ENCODE measurements at regions not wholly inside any gene's neighbourhood (a gene's known extent, or its start where the extent isn't known, plus 50 kb on each side); places are given as distances from the start of the nearest gene placed in this dataset.
"Not testable (repeated sequence)": the region's sequence is repeated elsewhere in the genome, so short reads cannot be mapped to it uniquely, and the experiment has no call there.

DNA sequence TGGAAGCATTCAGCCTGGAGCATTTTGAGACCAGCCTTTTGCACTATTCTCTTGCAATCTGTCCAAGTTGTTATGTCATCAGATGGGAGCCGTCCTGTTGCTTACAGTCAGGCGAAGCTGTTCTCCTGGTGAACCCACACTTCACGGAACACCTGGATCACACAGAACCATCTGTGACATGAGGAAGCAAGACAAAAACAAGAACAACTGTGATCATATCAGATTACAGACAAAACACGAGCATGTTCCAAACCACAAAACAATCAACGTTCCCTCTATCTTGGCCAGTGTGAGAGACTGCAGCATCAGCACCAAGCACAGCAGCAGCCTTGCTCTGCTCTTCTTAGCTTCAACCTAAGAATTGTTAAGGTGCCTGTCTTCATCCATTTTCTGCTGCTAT lies 180.5 kb upstream of the SFSWAP start:
- DNase-seq = no peak

DNA sequence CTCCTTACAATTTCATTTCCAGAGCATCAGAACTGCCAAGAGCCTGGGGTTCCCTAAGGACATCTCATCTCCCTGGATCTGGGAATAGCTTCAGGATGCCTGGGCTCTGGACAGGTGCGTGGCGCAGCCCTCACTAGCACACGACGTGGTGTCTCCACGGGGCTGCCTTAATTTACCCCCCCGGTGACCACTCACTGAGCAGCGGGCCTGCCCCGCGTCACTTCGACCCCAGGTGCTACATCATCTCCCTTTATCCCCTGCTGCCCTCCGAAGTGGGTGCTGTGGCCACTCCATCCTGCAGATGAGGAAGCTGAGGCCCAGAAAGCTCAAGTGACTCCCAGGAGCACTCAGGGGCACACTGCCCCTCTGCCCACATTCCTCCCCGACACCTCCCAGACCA lies 177.8 kb upstream of the SFSWAP start:
- no peak for DNase-seq

DNA sequence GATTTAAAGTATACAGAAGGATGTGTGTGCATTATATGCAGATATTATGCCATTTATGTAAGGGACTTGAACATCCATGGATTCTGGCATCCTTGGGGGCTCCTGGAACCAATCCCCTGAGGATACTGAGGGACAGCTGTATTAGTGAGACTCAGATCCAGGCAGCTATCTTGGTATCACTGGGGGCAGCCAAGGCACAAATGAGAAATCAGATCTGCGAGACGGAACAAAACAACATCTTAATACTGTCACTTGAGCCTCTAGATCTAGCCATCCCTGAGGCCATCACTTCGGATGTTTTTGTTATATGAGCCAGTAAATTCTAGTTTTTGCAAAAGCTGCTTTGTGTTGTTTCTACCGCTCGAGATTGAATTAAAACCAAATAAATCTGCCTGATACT lies 175.1 kb upstream of the SFSWAP start:
- no peak for DNase-seq

DNA sequence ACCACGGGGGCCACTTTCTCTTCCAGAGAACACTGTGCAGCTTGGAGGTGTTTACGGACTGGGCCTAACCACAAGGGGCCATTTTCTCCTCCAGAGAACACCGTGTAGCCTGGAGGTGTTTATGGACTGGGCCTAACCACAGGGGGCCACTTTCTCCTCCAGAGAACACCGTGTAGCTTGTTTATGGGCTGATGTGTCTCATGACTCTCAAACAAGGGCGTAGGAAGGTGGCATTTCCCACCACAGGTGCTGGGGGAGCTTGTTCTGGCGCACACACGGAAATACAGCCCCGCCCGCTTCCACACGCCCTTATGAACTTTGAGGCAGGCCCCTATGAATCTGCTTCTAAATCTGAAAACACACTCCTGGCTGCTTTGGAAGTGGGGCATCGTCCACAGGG lies 174.6 kb upstream of the SFSWAP start:
- peak; percentile 34 for DNase-seq

DNA sequence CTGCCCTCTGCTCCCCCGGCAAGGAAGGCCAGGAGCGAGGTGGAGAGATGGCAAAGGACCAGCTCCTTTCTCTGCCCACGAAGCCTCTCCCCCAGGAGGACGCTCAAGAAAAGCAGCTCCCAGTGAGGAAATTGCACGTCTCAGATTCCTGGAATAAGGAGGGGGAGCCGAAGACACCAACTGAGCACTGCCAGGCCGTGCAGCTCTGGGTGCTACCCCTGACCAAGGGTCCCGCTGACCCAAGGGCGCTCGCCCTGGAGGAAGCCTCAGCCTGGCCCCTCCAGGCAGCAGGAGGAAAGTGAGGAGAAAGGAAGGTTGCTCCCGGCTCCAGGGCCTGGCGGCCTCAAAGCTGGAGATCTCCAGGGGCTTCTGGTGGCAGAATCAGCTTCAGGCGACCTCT lies 174.1 kb upstream of the SFSWAP start:
- no peak for DNase-seq

DNA sequence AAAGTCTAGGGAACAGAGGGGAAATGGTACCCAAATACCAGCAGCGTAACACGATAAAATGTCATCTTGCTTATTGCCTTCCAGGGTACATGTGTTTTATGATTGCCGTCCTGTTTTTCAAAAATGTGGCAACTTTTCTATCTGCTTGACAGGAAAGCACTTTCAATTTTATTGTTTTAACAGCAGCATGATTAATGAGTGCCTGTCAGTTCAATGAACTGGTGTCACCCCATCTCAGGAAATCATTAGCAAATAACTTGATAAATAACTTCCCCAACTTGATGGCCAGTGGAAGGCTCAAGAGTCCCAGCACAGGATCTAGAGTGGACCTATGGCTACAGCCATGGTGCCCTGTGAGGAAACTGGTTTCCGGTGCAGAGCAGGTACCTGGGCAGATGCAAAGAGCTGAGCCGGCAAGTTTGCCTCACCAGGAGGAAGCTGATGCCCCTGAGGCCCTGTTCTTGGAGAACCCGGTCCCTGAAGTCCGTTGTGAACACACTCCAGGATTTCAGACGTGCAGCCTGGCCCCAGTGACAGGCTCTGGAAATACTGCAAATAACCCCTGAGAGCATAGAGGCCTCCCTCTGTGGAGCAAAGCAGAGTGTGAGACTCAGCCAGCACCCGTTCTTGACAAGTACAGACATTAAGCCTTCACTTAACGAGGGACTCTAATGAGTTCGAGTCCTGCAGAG lies 173.5 kb upstream of the SFSWAP start:
- DNase-seq = no peak

DNA sequence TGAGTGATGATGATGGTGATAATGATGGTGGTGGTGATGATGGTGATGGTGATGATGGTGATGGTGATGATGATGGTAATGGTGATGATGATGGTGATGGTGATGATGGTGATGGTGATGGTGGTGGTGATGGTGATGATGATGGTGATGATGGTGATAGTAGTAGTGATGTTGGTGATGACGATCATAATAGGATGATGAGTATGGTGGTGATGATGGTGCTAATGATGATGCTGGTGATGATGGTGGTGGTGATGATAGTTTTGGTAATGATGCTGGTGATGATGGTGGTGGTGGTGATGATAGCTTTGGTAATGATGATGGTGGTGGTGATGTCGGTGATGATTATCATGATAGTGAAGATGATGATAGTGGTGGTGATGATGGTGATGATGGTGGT lies 171.5 kb upstream of the SFSWAP start:
- DNase-seq = no peak

DNA sequence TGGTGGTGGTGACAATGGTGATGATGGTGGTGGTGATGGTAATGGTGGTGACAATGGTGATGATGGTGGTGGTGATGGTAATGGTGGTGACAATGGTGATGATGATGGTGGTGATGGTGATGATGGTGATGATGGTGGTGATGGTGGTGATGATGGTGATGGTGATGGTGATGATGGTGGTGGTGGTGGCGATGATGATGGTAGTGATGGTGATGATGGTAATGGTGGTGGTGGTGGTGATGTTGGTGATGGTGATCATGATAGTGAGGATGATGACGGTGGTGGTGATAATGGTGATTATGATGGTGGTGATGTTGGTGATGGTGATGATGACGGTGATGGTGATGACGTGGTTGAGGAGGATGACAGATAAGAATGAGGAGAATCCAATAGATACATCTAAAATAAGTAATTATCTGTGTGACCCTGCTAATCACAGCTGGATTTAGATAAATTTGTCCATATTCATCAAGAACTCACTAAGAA lies 170.7 kb upstream of the SFSWAP start:
- no peak for DNase-seq

DNA sequence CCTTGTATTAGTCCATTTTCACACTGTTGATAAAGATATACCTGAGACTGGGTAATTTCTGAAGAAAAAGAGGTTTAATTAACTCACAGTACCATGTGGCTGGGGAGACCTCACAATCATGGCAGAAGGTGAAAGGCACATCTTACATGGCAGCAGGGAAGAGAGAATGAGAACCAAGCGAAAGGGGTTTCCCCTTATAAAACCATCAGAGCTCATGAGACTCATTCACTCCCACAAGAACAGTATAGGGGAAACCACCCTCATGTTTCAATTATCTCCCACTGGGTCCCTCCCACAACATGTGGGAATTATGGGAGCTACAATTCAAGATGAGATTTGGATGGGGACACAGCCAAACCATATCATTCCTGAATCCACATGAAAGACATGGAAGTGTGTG lies 169.4 kb upstream of the SFSWAP start:
- DNase-seq = not testable (repeated sequence)

DNA sequence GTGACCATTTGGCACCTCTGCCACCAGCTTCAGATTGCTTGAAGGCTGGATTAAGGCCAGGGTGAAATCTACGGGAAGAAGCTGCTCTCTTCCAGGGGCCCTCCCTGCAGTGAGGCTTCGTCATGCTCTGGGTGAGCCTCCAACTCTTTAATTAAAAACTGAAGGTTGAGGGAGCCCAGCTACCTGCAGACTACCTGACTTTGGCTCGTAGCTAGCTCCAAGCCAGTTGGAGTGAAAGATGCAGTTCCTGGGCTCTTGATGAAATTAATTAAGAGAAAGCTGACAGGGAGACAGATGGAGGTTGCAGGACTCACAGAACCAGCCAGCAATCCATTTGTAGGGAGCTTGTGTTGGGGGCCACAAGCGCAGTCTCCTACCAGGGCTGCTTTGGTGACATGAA lies 168.5 kb upstream of the SFSWAP start:
- DNase-seq = no peak

DNA sequence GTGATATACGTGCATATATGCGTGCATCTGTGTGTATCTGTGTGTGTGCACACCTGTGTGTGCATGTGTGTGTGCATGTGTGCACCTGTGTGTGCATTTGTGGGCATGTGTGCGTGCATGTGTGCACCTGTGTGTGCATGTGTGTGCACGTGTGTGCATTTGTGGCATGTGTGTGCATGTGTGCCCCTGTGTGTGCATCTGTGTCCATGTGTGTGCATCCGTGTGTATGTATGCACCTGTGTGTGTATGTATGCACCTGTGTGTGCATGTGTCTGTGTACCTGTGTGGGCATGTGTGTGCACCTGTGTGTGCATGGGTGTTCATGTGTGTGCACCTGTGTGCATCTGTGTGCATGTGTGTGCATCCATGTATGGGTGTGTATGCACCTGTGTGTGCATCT lies 167.8 kb upstream of the SFSWAP start:
- DNase-seq = no peak

DNA sequence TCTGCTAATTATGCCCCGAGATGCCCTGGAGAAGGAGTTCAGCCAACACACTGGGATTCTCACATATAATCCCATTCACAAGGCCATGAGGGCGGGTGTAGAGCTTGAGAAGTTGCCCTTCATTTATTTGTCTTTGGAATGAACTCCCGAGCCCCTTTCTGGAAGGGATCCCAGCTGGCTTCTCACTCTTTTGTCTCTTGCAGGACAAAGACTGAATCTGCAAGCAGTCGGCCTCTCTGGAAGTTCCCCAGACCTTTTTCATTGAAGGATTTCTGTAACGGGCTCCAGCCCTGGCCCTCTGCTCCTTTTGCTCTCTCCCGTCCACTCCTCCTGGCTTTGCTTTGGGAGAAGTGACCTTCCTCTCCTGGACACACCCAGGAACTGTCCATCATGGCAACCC lies 163.3 kb upstream of the SFSWAP start:
- DNase-seq = no peak

DNA sequence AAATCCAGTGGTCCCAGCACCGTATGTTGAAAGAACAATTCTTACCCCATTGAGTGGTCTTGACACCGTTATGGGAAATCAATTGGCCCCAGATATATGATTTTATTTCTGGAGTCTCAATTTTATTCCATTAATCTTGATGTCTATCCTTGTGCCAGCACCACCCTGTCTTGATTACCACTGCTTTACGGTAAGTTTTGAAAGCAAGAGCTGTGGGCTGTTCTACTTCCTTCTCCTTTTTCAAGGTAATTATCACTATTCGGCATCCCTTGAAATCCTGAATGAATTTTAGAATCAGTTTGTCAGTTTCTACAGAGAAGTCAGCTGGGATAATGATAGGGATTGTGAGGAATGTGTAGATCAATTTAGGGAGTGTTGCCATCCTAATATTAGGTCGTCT lies 160.8 kb upstream of the SFSWAP start:
- no peak for DNase-seq

DNA sequence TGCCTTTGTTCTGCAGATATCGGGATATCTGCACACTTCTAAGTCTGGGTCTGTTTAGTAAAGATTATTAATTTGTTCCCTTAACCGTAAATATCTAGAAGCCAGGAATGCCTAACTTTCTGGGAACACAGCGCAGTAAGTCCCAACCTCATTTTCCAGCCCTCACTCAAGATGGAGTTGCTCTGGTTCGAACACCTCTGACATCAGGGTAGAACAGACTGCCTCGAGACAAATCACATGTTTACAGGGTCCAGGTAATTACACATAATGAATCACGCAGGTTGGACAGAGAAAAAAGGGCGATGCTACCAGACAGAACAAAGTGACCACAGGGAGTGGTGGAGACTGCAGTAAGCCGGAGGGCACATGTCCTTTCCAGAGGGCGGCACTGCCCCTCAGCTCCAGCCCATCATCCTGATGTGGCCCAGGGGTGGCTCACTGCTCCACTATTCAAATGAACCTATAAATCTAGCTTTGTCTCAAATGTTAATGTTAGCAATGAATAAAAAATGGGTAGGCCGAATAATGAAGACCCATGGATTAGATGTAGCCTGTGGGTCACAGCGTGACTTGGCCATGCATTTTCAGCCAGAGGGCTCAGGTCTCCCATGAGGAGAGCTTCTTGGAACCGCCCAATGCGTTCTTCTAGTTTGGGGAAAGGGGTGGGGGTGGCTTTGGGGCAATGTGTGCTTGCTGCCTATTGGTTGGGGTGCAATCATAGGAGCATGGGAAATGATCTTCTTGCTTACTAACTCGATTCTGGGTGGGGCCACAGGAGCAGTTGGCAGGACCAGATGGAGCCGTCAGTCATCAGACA lies 159.0 kb upstream of the SFSWAP start:
- DNase-seq = no peak

DNA sequence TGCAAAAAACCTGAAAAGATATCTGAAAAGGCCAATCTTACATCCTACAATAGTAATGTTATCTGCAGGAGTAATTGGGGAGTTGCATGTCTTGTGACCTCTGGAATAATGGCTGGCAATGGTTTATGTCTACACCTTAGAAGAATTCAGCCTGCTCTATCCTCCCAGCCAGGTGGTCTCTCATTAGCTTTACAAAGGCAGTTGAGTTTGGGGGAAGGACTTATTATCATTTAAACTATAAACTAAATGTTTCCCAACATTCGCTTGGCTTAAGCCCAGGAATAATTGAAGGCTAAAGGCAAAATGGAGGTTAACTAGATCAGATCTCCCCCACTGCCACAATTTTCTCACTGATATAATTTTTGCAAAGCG lies 158.4 kb upstream of the SFSWAP start:
- DNase-seq = no peak

DNA sequence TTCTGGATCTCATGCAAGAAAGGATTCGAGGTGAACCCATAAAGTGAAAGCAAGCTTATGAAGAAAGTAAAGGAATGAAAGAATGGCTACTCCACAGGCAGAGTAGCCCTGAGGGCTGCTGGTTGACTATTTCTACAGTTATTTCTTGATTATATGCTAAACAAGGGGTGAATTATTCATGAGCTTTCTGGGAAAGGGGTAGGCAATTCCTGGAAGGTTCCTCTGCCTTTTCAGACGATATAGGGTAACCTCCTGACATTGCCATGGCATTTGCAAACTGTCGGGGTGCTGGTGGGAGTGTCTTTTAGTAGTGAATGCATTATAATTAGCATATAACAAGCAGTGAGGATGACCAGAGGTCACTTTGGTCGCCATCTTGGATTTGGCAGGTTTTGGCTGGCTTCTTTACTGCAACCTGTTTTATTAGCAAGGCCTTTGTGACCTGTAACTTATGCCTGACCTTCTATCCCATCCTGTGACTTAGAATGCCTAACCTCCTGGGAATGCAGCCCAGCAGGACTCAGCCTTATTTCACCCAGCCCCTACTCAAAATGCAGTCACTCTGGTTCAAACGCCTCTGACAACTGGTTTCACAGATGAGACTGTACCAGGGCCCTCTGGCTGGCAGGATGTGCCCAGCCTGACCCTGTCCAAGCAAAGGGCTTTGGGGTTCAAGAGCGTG lies 157.7 kb upstream of the SFSWAP start:
- DNase-seq = no peak

DNA sequence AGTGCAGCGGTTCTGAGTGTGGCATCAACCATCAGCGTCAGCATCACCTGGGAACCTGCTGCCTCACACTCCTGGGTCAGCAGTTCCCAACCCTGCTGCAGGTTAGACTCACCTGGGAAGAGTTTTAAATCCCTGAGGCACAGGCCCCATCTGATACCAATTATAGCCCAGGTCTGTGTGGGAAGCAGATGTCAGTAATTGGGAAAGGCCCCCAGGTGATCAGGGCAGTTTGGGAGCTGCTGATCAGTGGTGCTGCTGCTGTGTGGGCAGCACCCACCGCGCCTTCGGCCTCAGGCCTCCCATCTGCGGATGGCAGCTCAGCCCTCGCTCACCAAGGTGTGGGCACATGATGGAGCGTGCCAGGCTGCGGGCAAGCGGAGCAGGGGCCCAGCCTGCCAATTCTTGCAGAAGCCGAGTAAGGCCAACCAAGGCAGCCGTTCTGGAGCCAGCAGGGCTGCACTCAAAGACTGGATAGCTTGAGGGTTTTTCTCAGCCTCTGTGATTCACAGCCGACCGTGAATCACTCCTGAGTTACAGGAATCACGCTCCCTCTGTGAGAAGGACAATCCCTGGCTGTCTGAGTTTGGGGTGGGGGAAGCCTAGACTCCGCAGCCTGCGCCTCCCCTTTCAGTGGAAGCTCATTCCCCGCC lies 155.6 kb upstream of the SFSWAP start:
- DNase-seq = no peak

DNA sequence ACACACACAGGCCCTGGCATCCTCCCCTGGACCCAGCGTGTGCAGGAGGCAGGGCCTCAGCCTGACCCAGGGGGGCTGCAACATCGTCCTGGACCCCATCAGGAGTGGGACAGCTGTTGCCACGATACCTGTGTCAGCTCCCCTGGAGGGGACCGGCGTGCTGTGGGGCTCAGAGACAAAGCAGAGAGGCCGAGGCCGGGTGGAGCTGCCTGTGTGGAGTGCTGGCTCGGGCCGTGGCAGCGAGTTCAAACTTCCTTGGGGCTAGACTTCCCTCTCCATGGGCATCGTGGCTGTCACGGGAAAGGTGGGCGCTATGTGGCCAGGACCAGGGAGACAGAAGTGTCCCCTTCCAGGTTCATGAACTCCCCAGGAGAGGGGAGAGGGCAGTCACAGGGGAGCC lies 155.0 kb upstream of the SFSWAP start:
- DNase-seq = no peak

DNA sequence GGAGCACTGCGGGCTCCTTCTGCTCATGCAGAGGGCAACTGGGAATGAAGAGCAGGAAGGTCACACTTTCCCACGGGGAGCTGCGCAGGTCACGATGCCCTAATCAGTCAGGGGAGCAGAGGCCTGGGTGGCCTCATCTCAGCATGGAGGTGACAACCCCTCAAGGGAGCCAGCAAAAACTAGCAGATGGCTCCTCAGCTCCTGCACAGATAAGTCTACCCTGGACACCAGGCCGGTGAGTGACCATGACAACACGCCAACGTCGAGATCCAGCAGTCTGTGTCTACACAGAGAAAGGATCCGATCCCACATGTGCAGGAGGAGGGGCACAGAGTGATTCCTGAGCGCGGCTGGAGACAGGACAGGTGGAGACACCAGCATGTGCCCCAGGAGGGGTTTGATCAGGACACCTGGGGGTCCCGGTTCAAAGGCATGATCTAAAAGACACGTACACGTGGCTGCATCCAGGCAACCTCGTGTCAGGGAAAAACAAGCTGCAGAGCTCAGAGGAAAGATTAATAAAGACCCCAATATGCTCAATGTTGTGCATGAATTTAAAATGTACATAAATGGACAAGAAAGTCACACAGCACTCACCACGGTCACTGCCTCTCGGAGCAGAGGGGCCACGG lies 153.7 kb upstream of the SFSWAP start:
- no peak for DNase-seq

DNA sequence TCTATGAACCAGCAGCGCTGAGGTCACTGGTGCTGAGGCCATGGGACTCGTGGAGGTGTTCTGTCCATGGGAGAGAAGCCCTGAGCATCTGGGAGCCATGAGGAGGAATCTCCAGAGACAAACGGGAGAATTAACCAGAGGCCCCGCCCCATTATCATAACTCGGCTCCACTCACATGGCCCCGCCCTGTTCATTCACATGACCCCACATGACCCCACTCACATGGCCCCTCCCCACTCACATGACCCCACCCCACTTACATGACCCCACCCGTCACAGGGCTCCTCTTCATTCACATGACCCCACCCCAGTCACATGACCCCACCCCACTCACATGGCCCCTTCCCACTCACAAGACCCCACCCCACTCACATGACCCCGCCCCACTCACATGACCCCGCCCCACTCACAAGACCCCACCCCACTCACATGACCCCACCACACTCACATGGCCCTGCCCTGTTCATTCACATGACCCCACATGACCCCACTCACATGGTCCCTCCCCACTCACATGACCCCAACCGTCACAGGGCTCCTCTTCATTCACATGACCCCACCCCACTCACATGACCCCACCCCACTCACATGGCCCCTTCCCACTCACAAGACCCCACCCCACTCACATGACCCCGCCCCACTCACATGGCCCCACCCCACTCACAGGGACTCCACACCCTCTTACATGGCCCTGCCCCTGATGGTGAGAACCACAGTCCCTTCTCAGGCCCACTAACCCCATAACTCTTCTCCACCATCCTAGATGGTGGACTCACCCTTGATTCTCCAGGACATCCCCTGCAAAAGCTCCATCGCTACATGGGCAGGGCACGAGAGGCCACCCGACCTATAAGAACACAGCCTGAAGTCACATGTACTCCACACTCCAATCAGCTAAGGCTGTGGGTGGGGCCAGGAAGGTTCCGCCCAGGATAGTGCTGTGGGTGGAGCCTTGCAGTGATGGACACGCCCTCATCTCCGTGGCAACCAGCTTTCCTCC lies 151.1 kb upstream of the SFSWAP start:
- DNase-seq = no peak

DNA sequence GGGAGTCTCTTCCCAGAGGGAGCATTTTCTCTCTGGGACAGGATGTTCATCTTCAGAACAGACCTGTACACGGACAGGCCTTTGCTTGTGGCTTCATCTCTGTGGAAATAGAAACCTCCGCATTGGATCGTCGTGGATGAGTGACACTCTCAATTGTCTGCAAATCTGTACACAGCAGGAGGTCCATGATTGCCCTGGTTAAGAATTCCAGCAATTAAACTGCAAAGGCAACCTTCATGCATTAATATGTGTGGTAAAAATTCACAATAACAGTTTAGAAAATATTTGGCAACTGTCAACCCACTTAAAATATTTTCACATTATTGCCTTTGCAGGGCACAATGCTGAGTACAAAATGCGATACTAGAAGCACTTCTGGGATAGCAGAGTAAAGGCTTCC lies 149.8 kb upstream of the SFSWAP start:
- no peak for DNase-seq
